Ishikawa (cell line): ENCODE measurements at regions not wholly inside any gene's neighbourhood (a gene's known extent, or its start where the extent isn't known, plus 50 kb on each side); places are given as distances from the start of the nearest gene placed in this dataset.

Source experiments
- CREB1 ChIP-seq: IDR thresholded peaks from 2 replicates; pipeline ENCODE4 v1.6.1; 2012; ENCODE audit warnings: low read depth
- NFIC ChIP-seq: IDR thresholded peaks from 2 replicates; pipeline ENCODE4 v1.6.1; 2012
- REST ChIP-seq: IDR thresholded peaks from 2 replicates; pipeline ENCODE4 v1.6.1; 2012; ENCODE audit warnings: low read depth, mild to moderate bottlenecking
- TAF1 ChIP-seq: IDR thresholded peaks from 2 replicates; pipeline ENCODE4 v1.6.1; 2012; ENCODE audit warnings: low read depth, mild to moderate bottlenecking
- USF1 ChIP-seq: IDR thresholded peaks from 2 replicates; pipeline ENCODE4 v1.6.1; 2012

- TF ChIP-seq NFIC (no peak), USF1 (no peak), CREB1 (no peak), TAF1 (no peak), REST (no peak)
Measured at GRCh38 chr4:63459329-63459728, 949.9 kb downstream of the TECRL start.
